ENCODE measurements at regions not wholly inside any gene's neighbourhood (a gene's known extent, or its start where the extent isn't known, plus 50 kb on each side); places are given as distances from the start of the nearest gene placed in this dataset.
"Not testable (repeated sequence)": the region's sequence is repeated elsewhere in the genome, so short reads cannot be mapped to it uniquely, and the experiment has no call there.

- H3K4me3 ChIP-seq (ENCODE audit: low read depth, low read length) = no peak overlapping the region
- peaks cover 0 to 6% of the 10 kb centered on the region in 2 experiments for H3K4me1 ChIP-seq (ENCODE audit: control insufficient read depth in 1 of 2, insufficient read depth in 2 of 2, low read length in 2 of 2)
- H3K4me2 ChIP-seq (ENCODE audit: low read length) = no peak overlapping the region
- no peak overlapping the region for H2AK5ac ChIP-seq (ENCODE audit: low read length)
- H3K79me2 ChIP-seq (ENCODE audit: control insufficient read depth, insufficient read depth, low read length, poor library complexity) = no peaks in the 10 kb centered on the region
- H3K79me1 ChIP-seq (ENCODE audit: low read length) = no peaks in the 10 kb centered on the region
- H3K27me3 ChIP-seq (ENCODE audit: insufficient read depth, low read length) = no peaks in the 10 kb centered on the region
- H2BK5ac ChIP-seq (ENCODE audit: low read depth, low read length, poor library complexity) = no peak overlapping the region
- DNase-seq = peak; percentile 92
- no peaks in the 10 kb centered on the region for H3K9me3 ChIP-seq (ENCODE audit: insufficient read depth, low read depth, low read length)
- H3K9ac ChIP-seq (ENCODE audit: low read length) = no peak overlapping the region
- H4K12ac ChIP-seq (ENCODE audit: low read depth, low read length) = no peak overlapping the region
- H4K91ac ChIP-seq (ENCODE audit: low read depth, low read length) = no peak overlapping the region
- WGBS (ENCODE audit: extremely low coverage, insufficient coverage, insufficient read length) = no CpG with 5 or more reads among the region's 7 CpGs
- H3K27ac ChIP-seq (ENCODE audit: low read depth, low read length) = no peak overlapping the region
- H3K14ac ChIP-seq (ENCODE audit: low read length) = no peak overlapping the region
- no peaks in the 10 kb centered on the region for H3K36me3 ChIP-seq (ENCODE audit: control insufficient read depth in 1 of 2, insufficient read depth in 2 of 2, low read length in 2 of 2)
- no peak overlapping the region for H2BK120ac ChIP-seq (ENCODE audit: insufficient read depth, low read length, poor library complexity)
- H3K23ac ChIP-seq (ENCODE audit: low read length) = no peak overlapping the region
- no peak overlapping the region for H2AFZ ChIP-seq (ENCODE audit: insufficient read depth, low read length, poor library complexity)
- no peak overlapping the region for H3K18ac ChIP-seq (ENCODE audit: low read length)
- no peak overlapping the region for H2BK12ac ChIP-seq (ENCODE audit: low read length)
- no peak overlapping the region for H3K4ac ChIP-seq (ENCODE audit: low read depth, low read length)
- H4K8ac ChIP-seq (ENCODE audit: low read depth, low read length) = no peak overlapping the region
These were observed 228.2 kb upstream of the USP24 start for GRCh38 chr1:55443175-55443915.

- no peak overlapping the region for H2BK5ac ChIP-seq (ENCODE audit: low read depth, low read length, poor library complexity)
- no peak overlapping the region for H4K12ac ChIP-seq (ENCODE audit: low read depth, low read length)
- H3K9me3 ChIP-seq (ENCODE audit: insufficient read depth, low read depth, low read length) = no peaks in the 10 kb centered on the region
- no peaks in the 10 kb centered on the region for H3K79me1 ChIP-seq (ENCODE audit: low read length)
- H3K4me2 ChIP-seq (ENCODE audit: low read length) = no peak overlapping the region
- H3K4me1 ChIP-seq (ENCODE audit: control insufficient read depth in 1 of 2, insufficient read depth in 2 of 2, low read length in 2 of 2) = peaks cover 0 to 6% of the 10 kb centered on the region in 2 experiments
- no peak overlapping the region for H2BK12ac ChIP-seq (ENCODE audit: low read length)
- H3K79me2 ChIP-seq (ENCODE audit: control insufficient read depth, insufficient read depth, low read length, poor library complexity) = no peaks in the 10 kb centered on the region
- H3K27me3 ChIP-seq (ENCODE audit: insufficient read depth, low read length) = no peaks in the 10 kb centered on the region
- no peak overlapping the region for H3K18ac ChIP-seq (ENCODE audit: low read length)
- H3K36me3 ChIP-seq (ENCODE audit: control insufficient read depth in 1 of 2, insufficient read depth in 2 of 2, low read length in 2 of 2) = no peaks in the 10 kb centered on the region
- no peak for DNase-seq
- H3K9ac ChIP-seq (ENCODE audit: low read length) = no peak overlapping the region
- no CpG with 5 or more reads among the region's 1 CpG for WGBS (ENCODE audit: extremely low coverage, insufficient coverage, insufficient read length)
- no peak overlapping the region for H4K91ac ChIP-seq (ENCODE audit: low read depth, low read length)
- H2BK120ac ChIP-seq (ENCODE audit: insufficient read depth, low read length, poor library complexity) = no peak overlapping the region
- H2AFZ ChIP-seq (ENCODE audit: insufficient read depth, low read length, poor library complexity) = no peak overlapping the region
- H3K23ac ChIP-seq (ENCODE audit: low read length) = no peak overlapping the region
- no peak overlapping the region for H3K4ac ChIP-seq (ENCODE audit: low read depth, low read length)
- no peak overlapping the region for H3K14ac ChIP-seq (ENCODE audit: low read length)
- no peak overlapping the region for H2AK5ac ChIP-seq (ENCODE audit: low read length)
- no peak overlapping the region for H3K4me3 ChIP-seq (ENCODE audit: low read depth, low read length)
- no peak overlapping the region for H4K8ac ChIP-seq (ENCODE audit: low read depth, low read length)
- H3K27ac ChIP-seq (ENCODE audit: low read depth, low read length) = no peak overlapping the region
These were observed 226.3 kb upstream of the USP24 start for GRCh38 chr1:55441489-55441888.

- Histone ChIP-seq H3K4ac (ENCODE audit: low read depth, low read length) (no peak overlapping the region), H2BK5ac (ENCODE audit: low read depth, low read length, poor library complexity) (no peak overlapping the region), H3K27ac (ENCODE audit: low read depth, low read length) (no peak overlapping the region), H3K4me2 (ENCODE audit: low read length) (no peak overlapping the region), H3K4me1 (ENCODE audit: control insufficient read depth in 1 of 2, insufficient read depth in 2 of 2, low read length in 2 of 2) (no peaks in the 10 kb centered on the region), H3K79me1 (ENCODE audit: low read length) (no peaks in the 10 kb centered on the region), H3K4me3 (ENCODE audit: low read depth, low read length) (no peak overlapping the region), H2BK120ac (ENCODE audit: insufficient read depth, low read length, poor library complexity) (no peak overlapping the region), H3K23ac (ENCODE audit: low read length) (no peak overlapping the region), H3K36me3 (ENCODE audit: control insufficient read depth in 1 of 2, insufficient read depth in 2 of 2, low read length in 2 of 2) (no peaks in the 10 kb centered on the region), H2AFZ (ENCODE audit: insufficient read depth, low read length, poor library complexity) (no peak overlapping the region), H3K9me3 (ENCODE audit: insufficient read depth, low read depth, low read length) (no peaks in the 10 kb centered on the region), H2AK5ac (ENCODE audit: low read length) (no peak overlapping the region), H4K91ac (ENCODE audit: low read depth, low read length) (no peak overlapping the region), H3K79me2 (ENCODE audit: control insufficient read depth, insufficient read depth, low read length, poor library complexity) (no peaks in the 10 kb centered on the region), H4K12ac (ENCODE audit: low read depth, low read length) (no peak overlapping the region), H3K27me3 (ENCODE audit: insufficient read depth, low read length) (no peaks in the 10 kb centered on the region), H4K8ac (ENCODE audit: low read depth, low read length) (no peak overlapping the region), H2BK12ac (ENCODE audit: low read length) (no peak overlapping the region), H3K18ac (ENCODE audit: low read length) (no peak overlapping the region), H3K9ac (ENCODE audit: low read length) (no peak overlapping the region), H3K14ac (ENCODE audit: low read length) (no peak overlapping the region)
- DNase-seq = no peak
- WGBS (ENCODE audit: extremely low coverage, insufficient coverage, insufficient read length) = no CpG with 5 or more reads among the region's 2 CpGs
These were observed 222.5 kb upstream of the USP24 start for GRCh38 chr1:55437692-55438091.

GRCh38 chr1:55430720-55431119 is 215.6 kb upstream of the USP24 start:
- H3K18ac ChIP-seq (ENCODE audit: low read length) = peak overlapping the region; percentile 63
- H3K9me3 ChIP-seq (ENCODE audit: insufficient read depth, low read depth, low read length); H3K23ac ChIP-seq (ENCODE audit: low read length); H2AFZ ChIP-seq (ENCODE audit: insufficient read depth, low read length, poor library complexity); H3K4me3 ChIP-seq (ENCODE audit: low read depth, low read length); H3K9ac ChIP-seq (ENCODE audit: low read length); DNase-seq; H4K12ac ChIP-seq (ENCODE audit: low read depth, low read length); H4K8ac ChIP-seq (ENCODE audit: low read depth, low read length); H3K79me2 ChIP-seq (ENCODE audit: control insufficient read depth, insufficient read depth, low read length, poor library complexity); H3K4me2 ChIP-seq (ENCODE audit: low read length); H3K36me3 ChIP-seq (ENCODE audit: control insufficient read depth in 1 of 2, insufficient read depth in 2 of 2, low read length in 2 of 2); H3K27ac ChIP-seq (ENCODE audit: low read depth, low read length); H3K27me3 ChIP-seq (ENCODE audit: insufficient read depth, low read length): not testable (repeated sequence)
- peak overlapping the region; percentile 91 for H2BK12ac ChIP-seq (ENCODE audit: low read length)
- H2BK5ac ChIP-seq (ENCODE audit: low read depth, low read length, poor library complexity) = peak overlapping the region; percentile 22
- H2AK5ac ChIP-seq (ENCODE audit: low read length) = peak overlapping the region; percentile 26
- peaks cover 33% of the 10 kb centered on the region for H3K79me1 ChIP-seq (ENCODE audit: low read length)
- peak overlapping the region; percentile 83 for H4K91ac ChIP-seq (ENCODE audit: low read depth, low read length)
- H3K4me1 ChIP-seq (ENCODE audit: control insufficient read depth in 1 of 2, insufficient read depth in 2 of 2, low read length in 2 of 2) = peaks cover 20 to 36% of the 10 kb centered on the region in 2 experiments
- WGBS (ENCODE audit: extremely low coverage, insufficient coverage, insufficient read length) = no CpG with 5 or more reads among the region's 3 CpGs
- H3K4ac ChIP-seq (ENCODE audit: low read depth, low read length) = peak overlapping the region; percentile 40
- peak overlapping the region; percentile 53 for H3K14ac ChIP-seq (ENCODE audit: low read length)
- H2BK120ac ChIP-seq (ENCODE audit: insufficient read depth, low read length, poor library complexity) = peak overlapping the region; percentile 95

Measured in trophoblast cell (in vitro differentiated cells and primary cell).